Ishikawa (cell line): ENCODE measurements at regions not wholly inside any gene's neighbourhood (a gene's known extent, or its start where the extent isn't known, plus 50 kb on each side); places are given as distances from the start of the nearest gene placed in this dataset.

ENCODE experiments used
- CEBPB ChIP-seq: IDR thresholded peaks from 2 replicates; pipeline ENCODE4 v1.6.1; 2012
- CREB1 ChIP-seq: IDR thresholded peaks from 2 replicates; pipeline ENCODE4 v1.6.1; 2012; ENCODE audit warnings: low read depth
- EGR1 ChIP-seq: IDR thresholded peaks from 2 replicates; pipeline ENCODE4 v1.6.1; 2012
- EP300 ChIP-seq: IDR thresholded peaks from 2 replicates; pipeline ENCODE4 v1.6.1; 2012; ENCODE audit warnings: borderline replicate concordance
- FOXM1 ChIP-seq: IDR thresholded peaks from 2 replicates; pipeline ENCODE4 v1.6.1; 2012; ENCODE audit warnings: low read depth, borderline replicate concordance
- NFIC ChIP-seq: IDR thresholded peaks from 2 replicates; pipeline ENCODE4 v1.6.1; 2012
- RAD21 ChIP-seq: IDR thresholded peaks from 2 replicates; pipeline ENCODE4 v1.6.1; 2012; ENCODE audit warnings: low read depth
- TAF1 ChIP-seq: IDR thresholded peaks from 2 replicates; pipeline ENCODE4 v1.6.1; 2012; ENCODE audit warnings: low read depth, mild to moderate bottlenecking
- TCF12 ChIP-seq: IDR thresholded peaks from 2 replicates; pipeline ENCODE4 v1.6.1; 2012; ENCODE audit warnings: low read depth
- TEAD4 ChIP-seq: IDR thresholded peaks from 2 replicates; pipeline ENCODE4 v1.6.1; 2012
- YY1 ChIP-seq: IDR thresholded peaks from 2 replicates; pipeline ENCODE4 v1.6.1; 2012; ENCODE audit warnings: low read depth
- ZBTB7A ChIP-seq: IDR thresholded peaks from 2 replicates; pipeline ENCODE4 v1.6.1; 2012; ENCODE audit warnings: low read depth
- TF ChIP-seq, protein P1 (sequence below): IDR thresholded peaks from 2 replicates; pipeline ENCODE4 v1.6.1; 2012
- TF ChIP-seq, protein P2 (sequence below): IDR thresholded peaks from 2 replicates; pipeline ENCODE4 v1.6.1; 2012; ENCODE audit warnings: low read depth, mild to moderate bottlenecking
- TF ChIP-seq, protein P3 (sequence below): IDR thresholded peaks from 2 replicates; pipeline ENCODE4 v1.6.1; 2012

DNA sequence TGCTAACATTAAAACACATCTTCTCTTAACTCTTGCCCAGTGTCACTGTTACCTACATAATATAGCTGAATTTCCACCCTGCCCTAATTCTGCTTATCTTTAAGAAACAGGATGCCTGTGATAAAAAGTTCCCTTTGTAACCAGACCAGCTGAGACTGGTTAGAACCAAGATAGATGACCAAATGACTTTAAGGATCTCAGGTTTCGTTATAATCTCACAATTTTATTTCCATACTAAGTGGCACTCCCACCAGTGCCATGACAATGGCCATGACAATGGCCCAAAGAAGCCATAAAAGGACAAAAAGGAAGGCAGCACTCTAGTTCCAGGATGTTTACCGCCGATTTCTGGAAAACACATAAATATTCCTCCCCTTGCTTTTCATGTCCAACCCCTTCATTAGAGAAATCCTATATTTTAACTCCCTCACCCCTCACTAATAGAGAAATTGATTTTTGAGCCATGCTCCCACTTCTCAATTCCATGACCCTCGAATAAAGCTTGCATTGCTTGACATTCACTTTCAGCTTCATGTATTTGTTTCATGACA, 126.1 kb downstream of the ELAPOR2 start:
- TF ChIP-seq YY1 (no peak), FOXM1 (no peak), CREB1 (no peak), NFIC (no peak), EP300 (no peak), TAF1 (no peak), EGR1 (no peak), CEBPB (no peak), RAD21 (no peak), TEAD4 (no peak), ZBTB7A (no peak), TCF12 (no peak)
- TF ChIP-seq, protein P1, sequence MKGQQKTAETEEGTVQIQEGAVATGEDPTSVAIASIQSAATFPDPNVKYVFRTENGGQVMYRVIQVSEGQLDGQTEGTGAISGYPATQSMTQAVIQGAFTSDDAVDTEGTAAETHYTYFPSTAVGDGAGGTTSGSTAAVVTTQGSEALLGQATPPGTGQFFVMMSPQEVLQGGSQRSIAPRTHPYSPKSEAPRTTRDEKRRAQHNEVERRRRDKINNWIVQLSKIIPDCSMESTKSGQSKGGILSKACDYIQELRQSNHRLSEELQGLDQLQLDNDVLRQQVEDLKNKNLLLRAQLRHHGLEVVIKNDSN: no peak
- TF ChIP-seq, protein P2, sequence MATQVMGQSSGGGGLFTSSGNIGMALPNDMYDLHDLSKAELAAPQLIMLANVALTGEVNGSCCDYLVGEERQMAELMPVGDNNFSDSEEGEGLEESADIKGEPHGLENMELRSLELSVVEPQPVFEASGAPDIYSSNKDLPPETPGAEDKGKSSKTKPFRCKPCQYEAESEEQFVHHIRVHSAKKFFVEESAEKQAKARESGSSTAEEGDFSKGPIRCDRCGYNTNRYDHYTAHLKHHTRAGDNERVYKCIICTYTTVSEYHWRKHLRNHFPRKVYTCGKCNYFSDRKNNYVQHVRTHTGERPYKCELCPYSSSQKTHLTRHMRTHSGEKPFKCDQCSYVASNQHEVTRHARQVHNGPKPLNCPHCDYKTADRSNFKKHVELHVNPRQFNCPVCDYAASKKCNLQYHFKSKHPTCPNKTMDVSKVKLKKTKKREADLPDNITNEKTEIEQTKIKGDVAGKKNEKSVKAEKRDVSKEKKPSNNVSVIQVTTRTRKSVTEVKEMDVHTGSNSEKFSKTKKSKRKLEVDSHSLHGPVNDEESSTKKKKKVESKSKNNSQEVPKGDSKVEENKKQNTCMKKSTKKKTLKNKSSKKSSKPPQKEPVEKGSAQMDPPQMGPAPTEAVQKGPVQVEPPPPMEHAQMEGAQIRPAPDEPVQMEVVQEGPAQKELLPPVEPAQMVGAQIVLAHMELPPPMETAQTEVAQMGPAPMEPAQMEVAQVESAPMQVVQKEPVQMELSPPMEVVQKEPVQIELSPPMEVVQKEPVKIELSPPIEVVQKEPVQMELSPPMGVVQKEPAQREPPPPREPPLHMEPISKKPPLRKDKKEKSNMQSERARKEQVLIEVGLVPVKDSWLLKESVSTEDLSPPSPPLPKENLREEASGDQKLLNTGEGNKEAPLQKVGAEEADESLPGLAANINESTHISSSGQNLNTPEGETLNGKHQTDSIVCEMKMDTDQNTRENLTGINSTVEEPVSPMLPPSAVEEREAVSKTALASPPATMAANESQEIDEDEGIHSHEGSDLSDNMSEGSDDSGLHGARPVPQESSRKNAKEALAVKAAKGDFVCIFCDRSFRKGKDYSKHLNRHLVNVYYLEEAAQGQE: no peak
- TF ChIP-seq, protein P3, sequence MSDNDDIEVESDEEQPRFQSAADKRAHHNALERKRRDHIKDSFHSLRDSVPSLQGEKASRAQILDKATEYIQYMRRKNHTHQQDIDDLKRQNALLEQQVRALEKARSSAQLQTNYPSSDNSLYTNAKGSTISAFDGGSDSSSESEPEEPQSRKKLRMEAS: no peak

DNA sequence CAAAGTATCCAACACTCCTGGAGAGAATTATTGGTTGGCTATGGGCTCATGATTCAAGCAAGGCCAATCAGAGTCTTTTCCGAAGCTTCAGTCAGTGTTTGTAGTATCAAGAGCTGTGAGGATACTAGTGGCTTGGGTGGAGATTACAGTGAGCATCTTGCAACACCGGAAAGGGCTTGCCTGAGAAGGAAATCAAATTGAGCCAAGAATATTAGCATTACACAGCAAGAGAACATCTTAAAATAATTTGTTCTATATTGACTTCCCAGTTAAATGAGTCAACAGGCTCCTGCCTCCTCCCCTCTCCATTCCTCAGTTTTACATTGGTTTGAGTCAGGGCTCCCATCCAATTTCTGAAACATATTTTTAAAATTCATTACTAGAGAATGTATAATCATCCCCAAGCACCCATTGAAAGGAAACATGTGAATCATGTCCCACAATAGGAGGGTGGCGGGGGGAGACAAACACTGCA, 127.4 kb downstream of the ELAPOR2 start:
- TF ChIP-seq RAD21 (no peak), TEAD4 (no peak), EGR1 (no peak), YY1 (no peak), TCF12 (no peak), NFIC (no peak), TAF1 (no peak), FOXM1 (no peak), EP300 (no peak), CREB1 (no peak), ZBTB7A (no peak)
- TF ChIP-seq, protein P2: no peak
- TF ChIP-seq, protein P1: no peak
- TF ChIP-seq, protein P3: no peak

DNA sequence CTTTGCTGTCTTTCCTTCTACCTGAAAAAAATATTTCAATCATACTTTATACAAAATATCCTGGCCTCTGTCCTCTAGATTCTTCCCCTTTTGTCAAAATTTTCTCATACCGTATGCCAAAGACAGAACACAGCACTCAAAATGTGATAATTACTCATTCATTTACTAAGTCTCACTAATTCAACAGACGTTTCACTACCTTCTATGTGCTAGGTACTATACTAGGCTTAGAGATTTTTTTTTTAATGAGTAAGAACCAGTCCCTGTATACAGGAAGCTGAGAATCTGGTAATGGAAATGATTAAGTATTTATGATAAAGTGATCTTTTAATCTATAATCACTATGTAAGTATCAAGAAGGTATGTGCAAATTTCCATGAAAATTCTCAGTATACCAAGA, 128.0 kb downstream of the ELAPOR2 start:
- TF ChIP-seq FOXM1: no peak
- TF ChIP-seq CREB1: no peak
- no peak for TF ChIP-seq TCF12
- no peak for TF ChIP-seq YY1
- TF ChIP-seq RAD21: no peak
- no peak for TF ChIP-seq TEAD4
- no peak for TF ChIP-seq ZBTB7A
- TF ChIP-seq, protein P1: no peak
- no peak for TF ChIP-seq NFIC
- no peak for TF ChIP-seq EP300
- no peak for TF ChIP-seq CEBPB
- TF ChIP-seq, protein P3: no peak
- TF ChIP-seq TAF1: no peak
- TF ChIP-seq, protein P2: no peak
- no peak for TF ChIP-seq EGR1
